ENCODE measurements at regions not wholly inside any gene's neighbourhood (a gene's known extent, or its start where the extent isn't known, plus 50 kb on each side); places are given as distances from the start of the nearest gene placed in this dataset.

GRCh38 chr11:116294630-116295029, 478.2 kb downstream of the BUD13 start:
- no peak for DNase-seq (ENCODE audit: low read depth)
- no peak overlapping the region for H3K4me3 ChIP-seq (ENCODE audit: control insufficient read depth, low read depth, low read length)
- no peak for TF ChIP-seq CTCF (conservative IDR thresholded peaks at IDR 0.05; ENCODE audit: control insufficient read depth, insufficient read depth, low read depth, low read length)

DNA sequence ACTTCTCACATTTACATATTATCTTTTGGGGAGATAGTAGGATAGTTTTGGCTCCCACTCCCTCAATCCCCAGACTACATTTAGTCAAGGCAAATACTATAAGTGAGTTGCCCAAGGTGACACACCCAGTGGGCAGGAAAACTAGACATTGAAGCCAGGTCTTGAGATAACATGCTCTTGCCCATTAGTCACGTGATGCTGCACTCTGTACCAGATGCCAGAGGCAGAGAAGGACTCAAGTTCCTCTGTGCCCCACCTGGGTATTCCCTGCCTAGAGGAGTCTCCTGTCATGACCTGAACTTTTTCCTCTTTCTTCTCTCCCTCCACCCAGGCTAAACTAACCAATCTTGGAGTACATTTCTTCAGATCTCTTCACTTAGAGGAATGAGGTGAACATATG, 484.9 kb downstream of the BUD13 start:
- TF ChIP-seq CTCF (conservative IDR thresholded peaks at IDR 0.05; ENCODE audit: control insufficient read depth, insufficient read depth, low read depth, low read length) = no peak
- DNase-seq (ENCODE audit: low read depth) = no peak

GRCh38 chr11:116285026-116285425, 487.8 kb downstream of the BUD13 start:
- no peak for DNase-seq (ENCODE audit: low read depth)
- H3K4me3 ChIP-seq (ENCODE audit: control insufficient read depth, low read depth, low read length) = no peak overlapping the region
- TF ChIP-seq CTCF (conservative IDR thresholded peaks at IDR 0.05; ENCODE audit: control insufficient read depth, insufficient read depth, low read depth, low read length) = no peak

More for the DNA sequence above, 484.9 kb downstream of the BUD13 start:
- H3K4me3 ChIP-seq (ENCODE audit: control insufficient read depth, low read depth, low read length) = no peak overlapping the region

DNA sequence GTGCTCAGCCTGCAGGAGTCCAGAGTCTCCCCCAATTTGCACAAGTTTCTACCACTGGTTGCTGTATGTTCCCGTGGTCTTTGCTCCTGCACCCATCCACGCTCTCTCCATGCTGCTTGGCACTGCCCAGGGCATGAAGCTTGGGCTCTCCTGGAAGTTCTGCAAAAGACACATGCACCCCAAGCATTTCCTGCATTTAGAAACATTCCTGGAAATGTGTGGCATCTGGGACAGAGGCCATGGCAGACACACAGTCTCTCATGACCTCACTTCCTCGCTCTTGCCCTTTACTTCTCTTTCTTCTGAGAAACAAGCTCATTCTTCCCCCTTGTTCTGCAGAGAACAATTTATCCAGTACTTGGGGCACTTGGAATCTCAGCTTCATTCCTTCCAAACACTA, 489.5 kb downstream of the BUD13 start:
- no peak for DNase-seq (ENCODE audit: low read depth)
- TF ChIP-seq CTCF (conservative IDR thresholded peaks at IDR 0.05; ENCODE audit: control insufficient read depth, insufficient read depth, low read depth, low read length) = no peak
- H3K4me3 ChIP-seq (ENCODE audit: control insufficient read depth, low read depth, low read length) = no peak overlapping the region

DNA sequence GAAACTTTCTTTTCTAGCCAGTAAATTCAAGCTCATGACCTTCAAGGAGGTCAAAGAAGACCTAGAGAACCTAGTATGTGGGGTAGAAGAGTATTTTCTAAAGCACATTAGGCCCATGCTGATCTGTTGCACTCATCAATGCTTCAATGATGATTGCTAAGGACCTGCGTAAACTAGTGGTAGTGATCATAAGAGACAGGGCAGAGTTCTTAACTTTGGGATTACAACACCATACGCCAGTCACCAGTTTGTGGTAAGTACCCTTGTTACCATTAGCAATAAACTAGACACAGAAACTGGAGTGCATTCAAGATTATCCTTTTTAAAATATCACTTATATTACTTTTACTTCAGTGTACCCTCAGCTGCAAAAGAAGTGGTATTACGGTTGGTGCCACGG, 490.3 kb downstream of the BUD13 start:
- TF ChIP-seq CTCF (conservative IDR thresholded peaks at IDR 0.05; ENCODE audit: control insufficient read depth, insufficient read depth, low read depth, low read length) = no peak
- DNase-seq (ENCODE audit: low read depth) = no peak

DNA sequence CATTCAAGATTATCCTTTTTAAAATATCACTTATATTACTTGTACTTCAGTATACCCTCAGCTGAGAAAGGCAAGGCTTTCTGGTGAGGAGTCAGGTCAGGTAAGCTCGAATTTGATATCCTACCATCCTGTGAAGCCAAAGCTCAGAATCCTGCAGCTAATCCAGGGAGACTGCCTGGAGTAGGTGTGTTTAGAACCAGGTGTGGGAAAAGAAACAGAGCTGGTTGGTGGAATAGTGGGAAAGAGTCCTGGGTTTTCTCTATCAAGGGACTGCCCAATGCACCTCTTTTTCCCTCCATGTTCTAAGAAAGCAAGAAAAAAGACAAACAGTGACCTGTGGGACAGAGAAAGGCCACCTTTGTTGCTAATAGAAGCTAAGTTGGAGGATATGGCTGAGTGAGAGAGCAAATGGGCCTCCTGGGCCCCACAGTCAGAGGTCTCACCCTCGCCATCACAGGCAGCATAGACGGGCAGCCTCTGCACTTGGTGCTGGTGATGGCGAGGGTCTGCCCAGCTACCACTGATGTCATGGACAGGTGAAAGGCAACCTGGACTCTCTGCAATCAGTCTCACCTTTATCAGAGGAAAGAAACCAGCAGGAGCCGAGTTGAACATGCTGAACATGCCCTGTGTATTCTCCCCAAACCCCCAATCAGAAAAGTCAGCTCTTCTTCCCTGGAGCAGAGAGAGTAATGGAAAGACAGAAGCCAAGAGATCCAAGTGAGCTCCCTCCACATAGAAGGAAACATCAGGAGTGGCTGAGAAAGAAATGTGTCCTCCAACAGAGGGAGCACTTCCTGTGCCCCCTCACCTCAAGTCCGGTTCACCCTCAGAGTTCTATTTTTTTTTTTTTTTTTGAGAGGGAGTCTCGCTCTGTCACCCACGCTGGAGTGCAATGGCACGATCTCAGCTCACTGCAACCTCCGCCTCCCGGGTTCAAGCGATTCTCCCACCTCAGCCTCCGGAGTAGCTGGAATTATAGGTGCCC, 491.3 kb downstream of the BUD13 start:
- H3K4me3 ChIP-seq (ENCODE audit: control insufficient read depth, low read depth, low read length) = no peak overlapping the region
- no peak for DNase-seq (ENCODE audit: low read depth)
- no peak for TF ChIP-seq CTCF (conservative IDR thresholded peaks at IDR 0.05; ENCODE audit: control insufficient read depth, insufficient read depth, low read depth, low read length)

More for the DNA sequence above, 490.3 kb downstream of the BUD13 start:
- no peak overlapping the region for H3K4me3 ChIP-seq (ENCODE audit: control insufficient read depth, low read depth, low read length)

Data from fibroblast of mammary gland (primary cell).